ENCODE measurements at regions not wholly inside any gene's neighbourhood (a gene's known extent, or its start where the extent isn't known, plus 50 kb on each side); places are given as distances from the start of the nearest gene placed in this dataset.

DNA sequence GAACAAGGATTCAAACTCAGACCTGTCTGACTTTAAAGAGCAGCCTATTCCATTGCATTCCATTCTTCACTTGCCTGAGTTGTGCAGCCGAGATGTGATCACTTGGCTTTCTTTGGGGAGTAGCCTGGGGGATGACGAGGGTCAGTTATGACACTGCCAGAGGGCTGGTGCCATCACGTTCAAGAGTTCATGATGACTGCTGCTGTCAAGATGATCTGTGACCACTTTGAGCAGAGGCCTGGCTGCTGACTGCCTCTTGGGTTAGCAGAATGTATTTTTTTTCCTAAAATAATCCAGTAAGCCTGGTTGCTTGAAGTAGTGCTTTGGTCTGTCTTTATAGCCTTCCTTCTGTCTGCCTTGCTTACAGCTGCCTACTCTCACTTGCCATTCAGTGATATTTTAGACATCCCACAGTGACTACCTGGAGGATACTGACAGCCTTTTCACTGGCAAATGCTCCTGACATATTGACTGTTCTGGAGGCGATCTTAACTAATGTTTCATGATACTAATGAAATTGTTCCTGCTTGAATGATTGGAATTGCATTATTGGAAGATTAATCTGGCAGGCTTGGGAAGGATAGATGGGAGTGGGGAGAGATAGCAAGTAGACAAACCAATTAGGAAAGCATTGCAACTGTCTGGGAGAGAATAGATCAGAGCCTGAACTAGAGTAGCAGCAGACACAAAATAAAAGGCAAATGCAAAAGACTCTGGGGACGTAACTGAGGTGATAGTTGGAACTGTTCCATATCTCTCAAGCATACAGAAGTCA, 221.6 kb upstream of the LCORL start:
- Mint-ChIP-seq H3K27ac (no peak overlapping the region), H3K4me1 (ENCODE audit: low read depth) (no peaks in the 10 kb centered on the region), H3K27me3 (ENCODE audit: insufficient read depth) (no peaks in the 10 kb centered on the region), H3K4me3 (no peak overlapping the region), H3K36me3 (ENCODE audit: low read depth) (no peaks in the 10 kb centered on the region; the same call in 1 of the 2 replicates), H3K9me3 (peaks cover 21% of the 10 kb centered on the region)
- TF ChIP-seq, protein P1, sequence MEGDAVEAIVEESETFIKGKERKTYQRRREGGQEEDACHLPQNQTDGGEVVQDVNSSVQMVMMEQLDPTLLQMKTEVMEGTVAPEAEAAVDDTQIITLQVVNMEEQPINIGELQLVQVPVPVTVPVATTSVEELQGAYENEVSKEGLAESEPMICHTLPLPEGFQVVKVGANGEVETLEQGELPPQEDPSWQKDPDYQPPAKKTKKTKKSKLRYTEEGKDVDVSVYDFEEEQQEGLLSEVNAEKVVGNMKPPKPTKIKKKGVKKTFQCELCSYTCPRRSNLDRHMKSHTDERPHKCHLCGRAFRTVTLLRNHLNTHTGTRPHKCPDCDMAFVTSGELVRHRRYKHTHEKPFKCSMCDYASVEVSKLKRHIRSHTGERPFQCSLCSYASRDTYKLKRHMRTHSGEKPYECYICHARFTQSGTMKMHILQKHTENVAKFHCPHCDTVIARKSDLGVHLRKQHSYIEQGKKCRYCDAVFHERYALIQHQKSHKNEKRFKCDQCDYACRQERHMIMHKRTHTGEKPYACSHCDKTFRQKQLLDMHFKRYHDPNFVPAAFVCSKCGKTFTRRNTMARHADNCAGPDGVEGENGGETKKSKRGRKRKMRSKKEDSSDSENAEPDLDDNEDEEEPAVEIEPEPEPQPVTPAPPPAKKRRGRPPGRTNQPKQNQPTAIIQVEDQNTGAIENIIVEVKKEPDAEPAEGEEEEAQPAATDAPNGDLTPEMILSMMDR (IDR thresholded peaks at IDR 0.05), result no peak
- no peak for DNase-seq

DNA sequence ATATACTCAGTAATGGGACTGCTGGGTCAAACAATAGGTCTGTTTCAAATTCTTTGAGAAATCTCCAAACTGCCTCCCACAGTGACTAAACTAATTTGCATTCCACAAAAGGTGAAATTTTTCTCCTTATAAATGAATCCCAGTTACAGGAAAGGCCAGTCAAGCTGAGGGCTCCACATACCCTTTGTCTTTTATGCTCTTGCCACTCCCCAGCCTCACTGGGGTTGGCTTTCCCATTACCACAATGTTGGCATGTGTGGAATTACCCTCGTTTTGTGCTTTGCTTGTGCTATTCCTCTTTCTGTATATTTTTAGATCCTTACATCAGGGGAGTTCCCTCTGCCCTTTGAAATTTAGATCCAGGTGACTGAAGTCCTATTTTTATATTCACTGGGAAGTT, 220.2 kb upstream of the LCORL start:
- Mint-ChIP-seq H3K9me3 (peaks cover 28% of the 10 kb centered on the region), H3K4me1 (ENCODE audit: low read depth) (no peaks in the 10 kb centered on the region), H3K4me3 (no peak overlapping the region), H3K27ac (no peak overlapping the region), H3K27me3 (ENCODE audit: insufficient read depth) (no peaks in the 10 kb centered on the region), H3K36me3 (ENCODE audit: low read depth) (no peaks in the 10 kb centered on the region; the same call in 1 of the 2 replicates)
- TF ChIP-seq, protein P1 (IDR thresholded peaks at IDR 0.05), result no peak
- DNase-seq, result no peak

DNA sequence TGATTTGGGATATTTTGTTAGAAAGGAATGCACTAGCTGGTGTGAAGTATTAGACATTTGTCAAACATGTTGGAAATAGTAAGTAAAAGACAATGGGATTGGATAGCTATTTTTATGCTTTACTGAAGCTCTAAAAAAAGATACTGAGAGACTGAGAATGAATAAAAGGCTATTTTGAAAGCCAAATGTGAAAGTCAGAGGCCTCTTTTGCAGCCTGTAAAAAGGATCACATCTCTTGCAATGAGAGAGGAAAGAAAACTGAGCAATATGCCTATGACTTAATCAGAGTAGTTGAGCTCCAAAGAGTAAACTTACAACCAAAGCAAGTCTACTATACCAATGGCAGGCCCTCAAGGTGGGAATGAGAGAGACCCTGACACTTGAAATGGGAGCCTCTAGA, 212.6 kb upstream of the LCORL start:
- TF ChIP-seq, protein P1 (IDR thresholded peaks at IDR 0.05), result no peak
- Mint-ChIP-seq H3K27ac (no peak overlapping the region), H3K9me3 (peaks cover 38% of the 10 kb centered on the region), H3K4me1 (ENCODE audit: low read depth) (no peaks in the 10 kb centered on the region), H3K36me3 (ENCODE audit: low read depth) (no peaks in the 10 kb centered on the region; the same call in 1 of the 2 replicates), H3K4me3 (no peak overlapping the region), H3K27me3 (ENCODE audit: insufficient read depth) (no peaks in the 10 kb centered on the region)
- no peak for DNase-seq

DNA sequence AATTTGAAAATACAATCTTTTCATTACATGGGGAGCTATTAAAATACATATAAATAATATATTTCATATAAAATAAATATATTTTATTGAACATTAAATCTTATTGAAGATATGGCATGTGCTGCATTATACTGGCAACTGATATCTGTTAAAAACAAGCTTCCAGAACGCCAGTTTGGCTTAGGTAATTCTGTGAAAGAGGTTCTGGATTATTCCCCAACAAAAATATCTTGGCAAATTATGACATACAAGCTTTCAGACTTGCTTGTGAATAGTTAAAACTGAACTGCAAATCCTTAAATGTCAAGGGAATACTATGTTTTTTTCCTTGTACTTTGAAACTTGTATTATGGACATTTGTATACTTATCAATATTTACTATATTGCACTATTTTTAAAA, 210.2 kb upstream of the LCORL start:
- Mint-ChIP-seq H3K4me1 (ENCODE audit: low read depth) (no peaks in the 10 kb centered on the region), H3K9me3 (peaks cover 47% of the 10 kb centered on the region), H3K4me3 (no peak overlapping the region), H3K27me3 (ENCODE audit: insufficient read depth) (no peaks in the 10 kb centered on the region), H3K27ac (no peak overlapping the region), H3K36me3 (ENCODE audit: low read depth) (no peaks in the 10 kb centered on the region; the same call in 1 of the 2 replicates)
- TF ChIP-seq, protein P1 (IDR thresholded peaks at IDR 0.05), result no peak
- DNase-seq, result no peak

DNA sequence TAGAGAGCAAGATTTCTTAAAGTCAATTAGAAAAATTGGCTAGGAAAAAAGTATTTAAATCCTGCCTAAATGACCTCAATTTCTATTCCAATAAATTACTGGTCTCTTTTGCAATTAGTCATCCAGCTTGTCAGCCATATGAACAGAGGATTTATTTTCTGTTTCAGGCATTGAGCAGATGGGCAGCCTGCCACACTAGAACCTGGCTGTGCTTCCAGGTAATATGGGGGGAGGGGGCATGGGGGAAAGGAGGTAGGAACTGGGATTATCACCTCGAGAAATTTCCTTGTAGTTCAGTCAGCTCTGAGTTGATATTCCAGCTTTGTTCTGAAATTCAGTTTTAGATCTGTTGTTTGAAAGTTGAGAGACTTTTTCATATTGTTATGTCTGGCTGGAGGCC, 206.3 kb upstream of the LCORL start:
- Mint-ChIP-seq H3K4me1 (ENCODE audit: low read depth) (no peaks in the 10 kb centered on the region), H3K9me3 (peaks cover 56% of the 10 kb centered on the region), H3K4me3 (no peak overlapping the region), H3K36me3 (ENCODE audit: low read depth) (no peaks in the 10 kb centered on the region; the same call in 1 of the 2 replicates), H3K27me3 (ENCODE audit: insufficient read depth) (no peaks in the 10 kb centered on the region), H3K27ac (no peak overlapping the region)
- TF ChIP-seq, protein P1 (IDR thresholded peaks at IDR 0.05), result no peak
- no peak for DNase-seq
